Breast epithelium (tissue), 4 donors: ENCODE measurements at regions not wholly inside any gene's neighbourhood (a gene's known extent, or its start where the extent isn't known, plus 50 kb on each side); places are given as distances from the start of the nearest gene placed in this dataset.

Experiments used
- DNase-seq, 2 donors: peaks; one replicate each; pipeline ENCODE4 v3.0.0-alpha.2; 2019; ENCODE audit warnings: low spot score in 2 of 2
- H3K27ac ChIP-seq, 2 donors: fragments of 200-600 bp; sonication (generic) in 1 of 2; one replicate each; pipeline ENCODE4 v1.5.1; 2016 to 2019; ENCODE audit warnings: mild to moderate bottlenecking in 1 of 2
- H3K27me3 ChIP-seq, 2 donors: fragments of 200-600 bp; sonication (generic) in 1 of 2; one replicate each; pipeline versions ENCODE4 v1.5.1 to v1.6.0; 2017 to 2019; ENCODE audit warnings: control low read depth in 1 of 2, mild to moderate bottlenecking in 1 of 2
- H3K36me3 ChIP-seq: fragments of 200-600 bp; one replicate; pipeline ENCODE4 v1.5.1; 2019
- H3K4me1 ChIP-seq, 2 donors: fragments of 200-600 bp; sonication (generic); one replicate each; pipeline ENCODE4 v1.5.1; 2016 to 2019; ENCODE audit warnings: control low read depth in 1 of 2
- H3K4me3 ChIP-seq, 3 donors: fragments of 200-600 bp; sonication (generic); 1 replicate in 2 of 3; 2 replicates in 1 of 3; pipeline ENCODE4 v1.5.1; 2016 to 2019; ENCODE audit warnings: mild to moderate bottlenecking in 3 of 3, moderate library complexity in 2 of 3
- H3K9me3 ChIP-seq, 2 donors: fragments of 200-600 bp; sonication (generic) in 1 of 2; one replicate each; pipeline ENCODE4 v1.5.1; 2016 to 2019; ENCODE audit warnings: control low read depth in 1 of 2
- CTCF ChIP-seq, 3 donors: fragments of 450-650 bp; IDR thresholded peaks; one replicate each; pipeline ENCODE4 v1.5.1; 2016 to 2017; ENCODE audit warnings: antibody characterized with exemption in 3 of 3, mild to moderate bottlenecking in 3 of 3, moderate library complexity in 3 of 3
- POLR2A ChIP-seq: fragments of 450-650 bp; IDR thresholded peaks from one replicate; pipeline ENCODE4 v1.6.1; 2016; ENCODE audit warnings: antibody characterized with exemption, mild to moderate bottlenecking, moderate library complexity
- POLR2AphosphoS5 ChIP-seq, 3 donors: sonication (generic); formaldehyde crosslinking; IDR thresholded peaks; one replicate each; pipeline ENCODE4 v1.6.1; 2017; ENCODE audit warnings: antibody characterized with exemption in 3 of 3
- intact Hi-C: fragments of 100-400 bp; cut with DNase I; formaldehyde crosslinking; loops from one replicate; pipeline ENCODE4 v1.15.1; 2023; ENCODE audit warnings: low total_unique reads

GRCh38 chr2:143875295-143876233 is 644.4 kb downstream of the ZEB2 start:
- Histone ChIP-seq H3K4me3 (no peak overlapping the region), H3K27me3 (no peaks in the 10 kb centered on the region), H3K4me1 (no peaks in the 10 kb centered on the region), H3K9me3 (peaks cover 3 to 12% of the 10 kb centered on the region in 2 donors), H3K27ac (no peak overlapping the region), H3K36me3 (no peaks in the 10 kb centered on the region)
- intact Hi-C loops = no loop called here
- TF ChIP-seq POLR2A (no peak), POLR2AphosphoS5 (IDR thresholded peaks at IDR 0.05) (no peak), CTCF (IDR thresholded peaks at IDR 0.05) (no peak)
- no peak for DNase-seq

- no peaks in the 10 kb centered on the region for H3K4me1 ChIP-seq
- H3K36me3 ChIP-seq = no peaks in the 10 kb centered on the region
- no peaks in the 10 kb centered on the region for H3K27me3 ChIP-seq
- DNase-seq = no peak
- H3K9me3 ChIP-seq = peaks cover 14 to 18% of the 10 kb centered on the region in 2 donors
- no peak for TF ChIP-seq CTCF (IDR thresholded peaks at IDR 0.05)
- no peak for TF ChIP-seq POLR2A
- no peak for TF ChIP-seq POLR2AphosphoS5 (IDR thresholded peaks at IDR 0.05)
- intact Hi-C loops = no loop called here
- H3K4me3 ChIP-seq = no peak overlapping the region
- no peak overlapping the region for H3K27ac ChIP-seq
Measured at GRCh38 chr2:143873886-143874285, 646.0 kb downstream of the ZEB2 start.

GRCh38 chr2:143870696-143871095 is 649.2 kb downstream of the ZEB2 start:
- no peak overlapping the region for H3K4me3 ChIP-seq
- peaks cover 16 to 18% of the 10 kb centered on the region in 2 donors for H3K9me3 ChIP-seq
- intact Hi-C loops = no loop called here
- no peak for DNase-seq
- no peaks in the 10 kb centered on the region for H3K27me3 ChIP-seq
- TF ChIP-seq POLR2A (no peak), POLR2AphosphoS5 (IDR thresholded peaks at IDR 0.05) (no peak), CTCF (IDR thresholded peaks at IDR 0.05) (no peak)
- no peaks in the 10 kb centered on the region for H3K36me3 ChIP-seq
- H3K4me1 ChIP-seq = no peaks in the 10 kb centered on the region
- H3K27ac ChIP-seq = no peak overlapping the region

GRCh38 chr2:143856978-143857377 is 662.9 kb downstream of the ZEB2 start:
- intact Hi-C loops = no loop called here
- no peaks in the 10 kb centered on the region for H3K27me3 ChIP-seq
- no peaks in the 10 kb centered on the region for H3K9me3 ChIP-seq
- no peak for DNase-seq
- no peaks in the 10 kb centered on the region for H3K4me1 ChIP-seq
- no peak overlapping the region for H3K4me3 ChIP-seq
- TF ChIP-seq CTCF (IDR thresholded peaks at IDR 0.05) = no peak
- TF ChIP-seq POLR2AphosphoS5 (IDR thresholded peaks at IDR 0.05) = no peak
- no peak for TF ChIP-seq POLR2A
- no peaks in the 10 kb centered on the region for H3K36me3 ChIP-seq
- H3K27ac ChIP-seq = no peak overlapping the region

GRCh38 chr2:143852759-143853158 is 667.2 kb downstream of the ZEB2 start:
- intact Hi-C loops = no loop called here
- no peak for DNase-seq
- H3K27me3 ChIP-seq = no peaks in the 10 kb centered on the region
- H3K9me3 ChIP-seq = no peaks in the 10 kb centered on the region
- H3K4me1 ChIP-seq = no peaks in the 10 kb centered on the region
- no peaks in the 10 kb centered on the region for H3K36me3 ChIP-seq
- H3K27ac ChIP-seq = no peak overlapping the region
- H3K4me3 ChIP-seq = no peak overlapping the region
- TF ChIP-seq POLR2A (no peak), CTCF (IDR thresholded peaks at IDR 0.05) (no peak), POLR2AphosphoS5 (IDR thresholded peaks at IDR 0.05) (no peak)
